ENCODE measurements at regions not wholly inside any gene's neighbourhood (a gene's known extent, or its start where the extent isn't known, plus 50 kb on each side); places are given as distances from the start of the nearest gene placed in this dataset.

DNA sequence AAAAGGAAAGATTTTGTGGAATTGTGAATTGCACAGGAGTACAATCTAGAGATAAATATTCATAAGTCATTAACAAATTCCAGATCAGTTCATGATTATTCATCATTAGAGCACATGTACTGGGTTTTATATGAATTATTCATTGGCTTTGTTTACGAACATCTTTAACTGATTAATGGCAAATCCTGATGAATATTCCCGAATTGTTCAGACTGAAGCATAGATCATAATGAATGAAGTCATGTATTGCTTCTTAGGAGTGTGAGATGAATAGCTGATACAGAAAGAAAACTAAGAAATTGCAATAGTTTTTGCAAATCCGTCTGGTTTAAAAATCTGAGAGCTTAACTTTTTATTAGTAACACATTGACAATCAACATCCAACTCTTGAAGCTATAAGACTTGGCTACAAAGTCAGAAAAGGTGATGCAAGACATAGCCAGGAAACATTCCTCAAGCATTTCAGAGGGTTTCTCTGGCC is 183.6 kb upstream of the DGKB start:
- Mint-ChIP-seq H3K4me1 (ENCODE audit: insufficient read depth, unreplicated experiment) (no peaks in the 10 kb centered on the region), H3K27ac (ENCODE audit: low read depth, unreplicated experiment) (no peak overlapping the region), H3K36me3 (ENCODE audit: insufficient read depth, unreplicated experiment) (no peaks in the 10 kb centered on the region), H3K9me3 (ENCODE audit: unreplicated experiment) (no peaks in the 10 kb centered on the region), H3K27me3 (ENCODE audit: insufficient read depth, unreplicated experiment) (peaks cover 49% of the 10 kb centered on the region), H3K4me3 (ENCODE audit: unreplicated experiment) (no peak overlapping the region)
- no TSS peak for BruUV-seq (replicated peaks)
- CTCF ChIA-PET: interaction anchor here (0.6 kb wide), 1 partner anchor 14 kb away, joined by 3 read pairs; no protein-coding TSS in a partner anchor
- TF ChIP-seq, protein P1, sequence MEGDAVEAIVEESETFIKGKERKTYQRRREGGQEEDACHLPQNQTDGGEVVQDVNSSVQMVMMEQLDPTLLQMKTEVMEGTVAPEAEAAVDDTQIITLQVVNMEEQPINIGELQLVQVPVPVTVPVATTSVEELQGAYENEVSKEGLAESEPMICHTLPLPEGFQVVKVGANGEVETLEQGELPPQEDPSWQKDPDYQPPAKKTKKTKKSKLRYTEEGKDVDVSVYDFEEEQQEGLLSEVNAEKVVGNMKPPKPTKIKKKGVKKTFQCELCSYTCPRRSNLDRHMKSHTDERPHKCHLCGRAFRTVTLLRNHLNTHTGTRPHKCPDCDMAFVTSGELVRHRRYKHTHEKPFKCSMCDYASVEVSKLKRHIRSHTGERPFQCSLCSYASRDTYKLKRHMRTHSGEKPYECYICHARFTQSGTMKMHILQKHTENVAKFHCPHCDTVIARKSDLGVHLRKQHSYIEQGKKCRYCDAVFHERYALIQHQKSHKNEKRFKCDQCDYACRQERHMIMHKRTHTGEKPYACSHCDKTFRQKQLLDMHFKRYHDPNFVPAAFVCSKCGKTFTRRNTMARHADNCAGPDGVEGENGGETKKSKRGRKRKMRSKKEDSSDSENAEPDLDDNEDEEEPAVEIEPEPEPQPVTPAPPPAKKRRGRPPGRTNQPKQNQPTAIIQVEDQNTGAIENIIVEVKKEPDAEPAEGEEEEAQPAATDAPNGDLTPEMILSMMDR (IDR thresholded peaks at IDR 0.05; ENCODE audit: unreplicated experiment): no peak
- POLR2A ChIA-PET: no interaction called here
- intact Hi-C loops (cut with micrococcal nuclease): no loop called here
- DNase-seq (ENCODE audit: unreplicated experiment): no peak

DNA sequence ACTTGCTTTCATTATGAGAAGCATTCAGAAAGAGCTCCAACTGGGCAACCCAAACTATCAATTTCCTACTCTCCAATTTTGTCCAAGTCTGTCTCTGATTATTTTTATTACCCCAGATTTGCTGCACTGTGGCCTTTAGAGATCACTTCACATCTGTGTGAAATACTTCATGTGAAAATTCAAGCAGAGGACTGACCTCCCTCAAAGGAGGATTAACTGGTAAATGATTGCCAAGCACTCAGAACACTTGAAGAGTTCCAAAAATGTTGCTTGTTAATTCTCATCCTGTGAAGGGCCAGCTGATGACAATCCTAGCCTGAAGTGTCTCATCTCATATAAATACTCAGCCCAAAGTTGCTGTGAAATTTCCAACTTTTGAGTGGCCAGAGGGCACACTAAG is 182.8 kb upstream of the DGKB start:
- no peaks in the 10 kb centered on the region for H3K4me1 Mint-ChIP-seq (ENCODE audit: insufficient read depth, unreplicated experiment)
- TF ChIP-seq, protein P1 (IDR thresholded peaks at IDR 0.05; ENCODE audit: unreplicated experiment): no peak
- no TSS peak for BruUV-seq (replicated peaks)
- DNase-seq (ENCODE audit: unreplicated experiment): no peak
- no peak overlapping the region for H3K27ac Mint-ChIP-seq (ENCODE audit: low read depth, unreplicated experiment)
- H3K36me3 Mint-ChIP-seq (ENCODE audit: insufficient read depth, unreplicated experiment): no peaks in the 10 kb centered on the region
- H3K4me3 Mint-ChIP-seq (ENCODE audit: unreplicated experiment): no peak overlapping the region
- H3K9me3 Mint-ChIP-seq (ENCODE audit: unreplicated experiment): no peaks in the 10 kb centered on the region
- ChIA-PET CTCF (interaction anchor here (0.6 kb wide), 1 partner anchor 1428 kb away, joined by 3 read pairs; no protein-coding TSS in a partner anchor), POLR2A (no interaction called here)
- peaks cover 49% of the 10 kb centered on the region for H3K27me3 Mint-ChIP-seq (ENCODE audit: insufficient read depth, unreplicated experiment)
- intact Hi-C loops (cut with micrococcal nuclease): no loop called here

DNA sequence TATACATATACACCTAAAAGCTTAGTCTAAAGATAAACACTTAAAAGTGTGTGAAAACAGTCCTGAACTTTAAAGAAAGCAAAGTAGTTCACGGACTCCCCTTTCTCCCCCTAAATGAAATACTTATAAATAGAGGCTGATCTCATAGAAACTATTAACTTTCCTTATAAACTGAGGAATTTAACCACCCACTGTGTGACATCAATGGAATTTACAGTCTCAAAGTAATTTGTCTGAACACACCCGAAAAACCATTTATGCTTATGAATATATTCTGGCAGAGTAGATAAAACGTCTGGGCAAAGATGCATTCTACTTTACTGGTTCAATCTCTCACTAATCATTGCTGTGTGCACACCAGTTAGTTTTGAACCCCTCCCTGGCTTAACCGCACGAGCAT is 181.8 kb upstream of the DGKB start:
- no peak overlapping the region for H3K27ac Mint-ChIP-seq (ENCODE audit: low read depth, unreplicated experiment)
- H3K27me3 Mint-ChIP-seq (ENCODE audit: insufficient read depth, unreplicated experiment): peaks cover 39% of the 10 kb centered on the region
- intact Hi-C loops (cut with micrococcal nuclease): no loop called here
- no peaks in the 10 kb centered on the region for H3K36me3 Mint-ChIP-seq (ENCODE audit: insufficient read depth, unreplicated experiment)
- H3K9me3 Mint-ChIP-seq (ENCODE audit: unreplicated experiment): no peaks in the 10 kb centered on the region
- no peaks in the 10 kb centered on the region for H3K4me1 Mint-ChIP-seq (ENCODE audit: insufficient read depth, unreplicated experiment)
- no peak overlapping the region for H3K4me3 Mint-ChIP-seq (ENCODE audit: unreplicated experiment)
- CTCF ChIA-PET: interaction anchor here (0.6 kb wide), 1 partner anchor 68 kb away, joined by 3 read pairs; no protein-coding TSS in a partner anchor
- TF ChIP-seq, protein P1 (IDR thresholded peaks at IDR 0.05; ENCODE audit: unreplicated experiment): no peak
- DNase-seq (ENCODE audit: unreplicated experiment): no peak
- POLR2A ChIA-PET: no interaction called here
- BruUV-seq (replicated peaks): no TSS peak

DNA sequence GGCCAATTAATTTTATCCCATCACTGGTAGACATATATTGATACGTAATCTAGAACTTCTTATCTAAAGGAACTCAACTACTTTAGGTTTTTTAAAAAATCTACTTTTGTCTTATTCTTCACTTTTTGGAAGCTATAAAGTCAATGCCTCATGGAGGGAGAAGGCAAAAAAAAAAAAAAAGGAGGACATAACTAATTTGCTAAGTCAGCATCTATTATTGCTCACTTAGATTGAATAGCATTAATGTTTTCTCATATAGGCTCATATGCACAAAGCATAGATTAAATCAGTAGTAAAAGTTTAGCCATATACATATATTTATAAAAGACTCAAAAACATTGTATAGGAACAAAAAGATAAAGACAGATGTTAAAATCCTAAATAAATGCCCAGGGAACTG is 179.3 kb upstream of the DGKB start:
- no peaks in the 10 kb centered on the region for H3K36me3 Mint-ChIP-seq (ENCODE audit: insufficient read depth, unreplicated experiment)
- H3K27ac Mint-ChIP-seq (ENCODE audit: low read depth, unreplicated experiment): no peak overlapping the region
- intact Hi-C loops (cut with micrococcal nuclease): no loop called here
- POLR2A ChIA-PET: no interaction called here
- CTCF ChIA-PET: interaction anchor here (0.6 to 0.8 kb wide), 2 partner anchors 199 to 1093 kb away, joined by 3 to 4 read pairs; partner anchors contain the start of gene ETV1
- H3K27me3 Mint-ChIP-seq (ENCODE audit: insufficient read depth, unreplicated experiment): peaks cover 35% of the 10 kb centered on the region
- BruUV-seq (replicated peaks): no TSS peak
- H3K9me3 Mint-ChIP-seq (ENCODE audit: unreplicated experiment): no peaks in the 10 kb centered on the region
- TF ChIP-seq, protein P1 (IDR thresholded peaks at IDR 0.05; ENCODE audit: unreplicated experiment): no peak
- H3K4me3 Mint-ChIP-seq (ENCODE audit: unreplicated experiment): no peak overlapping the region
- no peaks in the 10 kb centered on the region for H3K4me1 Mint-ChIP-seq (ENCODE audit: insufficient read depth, unreplicated experiment)
- no peak for DNase-seq (ENCODE audit: unreplicated experiment)

Measured in MCF 10A (cell line).